Small intestine (tissue), 7 donors: ENCODE measurements at regions not wholly inside any gene's neighbourhood (a gene's known extent, or its start where the extent isn't known, plus 50 kb on each side); places are given as distances from the start of the nearest gene placed in this dataset.

Experiments
- DNase-seq, 2 donors: peaks; one replicate each; pipeline versions ENCODE4 v3.0.0 to v3.0.0-alpha.2; 2013
- FAIRE-seq: peaks from 2 replicates; lab custom pipeline; 2012; peaks lifted over from hg19 to GRCh38; lab: Jason Lieb, UNC
- H3K27ac ChIP-seq, 3 donors: one replicate each; pipeline ENCODE4 v1.5.1; 2013; ENCODE audit warnings: low read length in 2 of 3, mild to moderate bottlenecking in 2 of 3, control low read depth in 1 of 3, inconsistent platforms in 1 of 3, low read depth in 1 of 3, moderate library complexity in 1 of 3
- H3K27me3 ChIP-seq, 3 donors: one replicate each; pipeline ENCODE4 v1.6.1; 2013; ENCODE audit warnings: low read length in 3 of 3, inconsistent platforms in 1 of 3; ENCODE audit not compliant: control insufficient read depth in 3 of 3, insufficient read depth in 3 of 3
- H3K36me3 ChIP-seq, 3 donors: one replicate each; pipeline ENCODE4 v1.6.1; 2013; ENCODE audit warnings: low read length in 3 of 3, inconsistent platforms in 1 of 3, low read depth in 1 of 3, mild to moderate bottlenecking in 1 of 3, moderate library complexity in 1 of 3; ENCODE audit not compliant: control insufficient read depth in 3 of 3, insufficient read depth in 2 of 3
- H3K4me1 ChIP-seq, 3 donors: one replicate each; pipeline ENCODE4 v1.6.1; 2013; ENCODE audit warnings: low read length in 2 of 3, inconsistent platforms in 1 of 3, low read depth in 1 of 3, mild to moderate bottlenecking in 1 of 3, moderate library complexity in 1 of 3; ENCODE audit not compliant: control insufficient read depth in 3 of 3, insufficient read depth in 2 of 3
- H3K4me3 ChIP-seq, 3 donors: one replicate each; pipeline ENCODE4 v1.5.1; 2013; ENCODE audit warnings: low read length in 3 of 3, control low read depth in 1 of 3, inconsistent platforms in 1 of 3, low read depth in 1 of 3, mild to moderate bottlenecking in 1 of 3, moderate library complexity in 1 of 3
- H3K9me3 ChIP-seq, 2 donors: one replicate each; pipeline ENCODE4 v1.6.1; 2013; ENCODE audit warnings: low read depth in 1 of 2, low read length in 1 of 2; ENCODE audit not compliant: control insufficient read depth in 2 of 2, insufficient read depth in 1 of 2
- WGBS, 3 donors: extraction: QIAGEN DNeasy Blood & Tissue Kit; methylation state at CpG; one replicate each; pipeline ENCODE4 v1.1.7; 2013; 5-methylcytosine and 5-hydroxymethylcytosine counted together
- donor health status: healthy with polysubstance abuse.
- donor health status: control.
- donor health status: control.
- donor health status: Bipolar disorder and iron deficiency.
- donor health status: healthy.

DNA sequence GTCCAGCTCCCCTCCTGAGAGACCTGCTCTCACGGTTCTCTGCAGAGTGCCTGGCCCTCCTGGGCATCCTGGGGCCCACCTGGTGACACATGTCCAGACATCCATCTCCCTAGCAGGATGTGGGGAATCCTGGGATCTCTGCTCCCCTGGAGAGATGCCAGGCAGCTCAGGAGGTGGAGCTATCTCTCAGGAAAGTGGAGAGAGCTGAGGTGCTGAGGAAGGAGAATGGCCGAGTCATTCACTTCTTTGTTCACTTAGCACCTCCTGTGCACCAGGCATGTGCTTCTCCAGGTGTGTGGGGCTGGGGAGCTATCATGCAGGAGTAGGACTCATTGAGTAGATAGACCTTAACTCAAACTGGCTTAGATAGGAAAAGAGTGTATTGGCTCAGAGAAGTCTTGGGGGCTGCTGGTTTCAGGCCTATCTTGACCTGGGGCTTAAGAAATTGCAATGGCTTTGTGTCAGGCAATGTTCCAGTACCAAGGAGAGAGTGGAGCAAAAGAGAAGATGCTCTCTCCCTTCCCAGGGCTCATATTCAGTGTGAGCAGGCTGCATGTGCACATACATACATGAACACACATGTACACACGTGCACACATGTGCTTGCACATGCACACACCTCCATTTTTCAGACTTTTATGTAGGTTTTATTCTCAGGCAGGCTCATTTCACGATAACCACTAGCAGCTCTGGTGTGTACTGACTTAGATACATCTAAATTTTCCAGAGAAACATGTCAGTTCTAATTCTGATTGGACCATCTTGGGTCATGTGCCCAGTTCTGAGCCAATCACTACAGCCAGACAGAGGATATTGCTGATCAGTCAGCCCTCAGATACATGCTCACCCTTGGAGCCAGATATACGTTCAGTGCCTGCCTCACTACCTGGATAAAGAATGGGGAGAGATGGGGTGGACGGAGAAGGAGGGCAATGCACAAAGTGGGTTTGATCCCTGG is 437.6 kb downstream of the PTPRU start:
- DNase-seq (no peak), FAIRE-seq (no peak)
- Histone ChIP-seq H3K27ac (no peak overlapping the region), H3K36me3 (no peaks in the 10 kb centered on the region), H3K4me1 (no peaks in the 10 kb centered on the region), H3K4me3 (no peak overlapping the region), H3K27me3 (no peaks in the 10 kb centered on the region), H3K9me3 (no peaks in the 10 kb centered on the region)
- 47 to 63% (median 60%) methylated on average over 6 of the region's 6 CpGs for WGBS, 3 donors

DNA sequence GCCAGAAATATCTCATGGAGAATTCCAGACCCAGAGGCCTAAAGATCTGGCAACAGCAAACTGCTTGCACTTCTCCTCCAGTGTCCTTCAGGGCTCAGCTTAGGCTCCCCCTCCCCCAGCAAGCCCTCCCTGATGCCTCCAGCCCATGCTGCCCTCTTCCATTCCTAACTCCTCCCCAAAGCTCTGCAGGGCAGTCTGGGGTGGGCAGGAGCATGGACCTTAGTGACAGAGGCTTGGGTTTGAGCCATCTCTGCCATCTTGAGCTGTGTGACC is 436.8 kb downstream of the PTPRU start:
- H3K9me3 ChIP-seq, result no peaks in the 10 kb centered on the region
- H3K27me3 ChIP-seq, result peaks cover 0 to 2% (median 0%) of the 10 kb centered on the region in 3 donors
- DNase-seq, result no peak
- H3K27ac ChIP-seq, result no peak overlapping the region
- H3K36me3 ChIP-seq, result no peaks in the 10 kb centered on the region
- H3K4me1 ChIP-seq, result no peaks in the 10 kb centered on the region
- no peak for FAIRE-seq
- H3K4me3 ChIP-seq, result no peak overlapping the region

DNA sequence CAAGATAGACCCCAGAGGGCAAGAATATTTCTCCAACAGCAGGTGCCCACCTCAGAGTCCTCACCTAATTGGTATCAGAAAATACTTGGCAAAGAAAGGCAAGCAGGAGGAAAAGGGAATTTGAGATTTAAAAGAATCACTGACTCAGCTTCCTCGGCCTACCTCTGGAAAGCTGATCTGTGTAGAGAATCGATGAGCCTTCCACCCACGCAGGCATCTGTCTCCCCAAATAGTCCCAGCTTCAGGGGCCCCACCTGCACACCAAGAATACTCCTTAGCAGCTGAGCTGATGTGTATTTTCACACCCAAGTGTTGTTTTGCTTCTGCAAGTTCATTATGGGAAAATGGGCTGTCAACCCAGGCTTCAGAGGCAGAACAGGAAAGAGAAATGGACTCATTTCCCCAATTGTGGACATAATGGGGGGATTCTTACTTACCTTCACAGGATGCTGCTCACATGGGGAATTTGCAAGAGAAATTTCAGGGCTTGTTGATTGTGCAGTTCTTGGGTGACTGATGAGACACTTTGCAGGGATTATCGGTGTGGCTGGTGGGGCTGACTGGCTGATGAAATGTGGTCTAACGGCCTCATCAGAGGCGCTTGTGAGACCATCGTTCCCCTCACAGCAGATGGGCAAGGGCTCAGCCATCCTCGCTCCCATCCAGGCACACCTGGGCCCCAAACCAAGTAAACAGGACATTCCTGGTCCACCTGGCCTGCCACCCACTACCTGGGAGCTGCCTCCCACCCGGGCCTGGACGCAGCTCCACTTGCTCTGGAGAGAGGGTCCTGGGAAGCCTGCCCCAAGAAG is 436.3 kb downstream of the PTPRU start:
- no peaks in the 10 kb centered on the region for H3K36me3 ChIP-seq
- no peaks in the 10 kb centered on the region for H3K4me1 ChIP-seq
- FAIRE-seq, result no peak
- H3K9me3 ChIP-seq, result no peaks in the 10 kb centered on the region
- H3K4me3 ChIP-seq, result no peak overlapping the region
- no peak overlapping the region for H3K27ac ChIP-seq
- peaks cover 0 to 2% (median 0%) of the 10 kb centered on the region in 3 donors for H3K27me3 ChIP-seq
- WGBS, 3 donors, result 75 to 80% (median 80%) methylated on average over 10 of the region's 10 CpGs
- DNase-seq, result no peak

DNA sequence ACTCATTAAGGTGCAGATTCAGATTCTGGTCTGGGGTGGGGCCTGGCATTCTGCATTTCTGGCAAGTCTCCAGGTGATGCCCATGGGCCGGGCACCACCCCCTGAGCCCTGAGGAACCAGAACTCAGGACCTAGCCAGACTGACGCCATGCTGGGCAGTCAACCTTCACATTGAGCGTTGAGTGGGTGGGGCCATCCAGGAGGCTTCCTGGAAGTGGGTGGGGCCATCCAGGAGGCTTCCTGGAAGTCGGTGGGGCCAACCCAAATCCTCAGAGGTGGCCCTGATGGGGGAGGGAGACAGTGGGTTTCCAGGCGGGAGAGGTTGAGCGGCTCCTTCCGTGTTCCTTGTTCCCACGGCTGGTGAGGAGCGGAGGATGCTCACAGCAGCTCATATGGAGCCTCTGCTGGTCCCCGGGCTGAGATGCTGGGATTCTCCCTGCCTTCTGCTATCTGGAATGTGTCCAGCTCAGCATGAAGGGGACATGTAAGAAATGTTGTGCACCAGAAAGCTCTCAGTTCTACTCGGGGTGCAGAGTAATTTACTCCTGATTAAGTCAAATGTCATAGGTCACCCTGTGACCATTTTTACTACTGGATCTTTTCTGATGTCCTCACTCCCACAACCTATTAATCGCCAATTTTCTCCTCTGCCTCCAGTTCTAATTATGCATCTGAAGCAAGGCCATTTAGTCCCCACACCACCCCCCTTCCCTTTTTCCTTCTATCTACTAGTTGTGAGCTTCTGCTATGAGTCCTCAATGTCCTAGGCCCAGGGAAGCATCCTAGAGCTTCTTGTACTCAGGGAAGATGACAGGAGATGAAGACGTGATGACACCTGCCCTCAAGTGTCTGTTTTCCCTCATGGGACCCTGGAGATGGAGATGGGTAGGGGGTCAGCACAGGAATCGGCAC is 435.4 kb downstream of the PTPRU start:
- Histone ChIP-seq H3K36me3 (no peaks in the 10 kb centered on the region), H3K4me1 (no peaks in the 10 kb centered on the region), H3K27me3 (peaks cover 0 to 2% (median 0%) of the 10 kb centered on the region in 3 donors), H3K4me3 (no peak overlapping the region), H3K9me3 (no peaks in the 10 kb centered on the region), H3K27ac (no peak overlapping the region)
- DNase-seq (no peak), FAIRE-seq (no peak)
- 69 to 78% (median 71%) methylated on average over 14 of the region's 14 CpGs for WGBS, 3 donors

DNA sequence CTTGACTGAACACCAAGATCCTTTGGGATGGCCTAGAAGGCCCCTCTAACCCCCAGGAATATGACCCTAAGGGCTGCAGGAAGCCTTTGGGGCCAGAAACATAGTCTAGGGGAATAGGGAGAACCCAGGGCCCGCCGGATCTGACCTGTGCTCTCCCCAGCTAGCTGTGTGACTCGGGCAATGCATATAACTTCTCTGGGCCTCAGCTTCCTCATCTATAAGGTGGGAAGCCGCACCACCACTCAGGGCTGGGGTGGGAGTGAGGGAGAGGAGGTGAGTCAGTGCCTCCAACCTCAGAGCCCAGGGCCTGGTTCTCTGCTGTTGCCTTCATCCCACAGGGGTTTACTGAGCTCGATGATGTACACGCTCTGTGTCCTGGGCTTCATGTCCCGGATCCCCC is 434.4 kb downstream of the PTPRU start:
- FAIRE-seq, result no peak
- no peak for DNase-seq
- no peak overlapping the region for H3K4me3 ChIP-seq
- no peak overlapping the region for H3K27ac ChIP-seq
- H3K4me1 ChIP-seq, result no peaks in the 10 kb centered on the region
- 79 to 90% (median 85%) methylated on average over 7 of the region's 7 CpGs for WGBS, 3 donors
- no peaks in the 10 kb centered on the region for H3K36me3 ChIP-seq
- H3K27me3 ChIP-seq, result peaks cover 0 to 2% (median 0%) of the 10 kb centered on the region in 3 donors
- no peaks in the 10 kb centered on the region for H3K9me3 ChIP-seq

DNA sequence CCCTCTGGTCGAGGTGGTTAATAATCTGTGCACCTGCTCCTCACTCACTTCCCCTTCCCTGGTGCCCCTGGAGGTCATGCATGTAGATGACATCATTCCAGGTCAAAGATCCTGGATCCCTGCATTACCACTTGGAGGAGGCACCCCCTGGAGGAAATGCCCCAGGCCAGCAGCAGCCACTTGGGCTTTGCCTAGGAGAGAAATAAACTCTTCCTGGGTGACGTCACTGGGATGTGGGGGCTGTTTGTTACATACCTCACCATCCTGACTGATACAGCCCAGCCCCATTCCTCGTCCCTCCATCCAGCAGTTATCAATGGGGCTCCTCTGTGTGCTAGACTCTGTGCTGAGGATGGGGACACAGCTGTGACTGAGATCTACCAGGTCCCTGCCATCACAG is 433.6 kb downstream of the PTPRU start:
- WGBS, 3 donors, result 38 to 65% (median 54%) methylated on average over 3 of the region's 3 CpGs
- DNase-seq, result no peak

DNA sequence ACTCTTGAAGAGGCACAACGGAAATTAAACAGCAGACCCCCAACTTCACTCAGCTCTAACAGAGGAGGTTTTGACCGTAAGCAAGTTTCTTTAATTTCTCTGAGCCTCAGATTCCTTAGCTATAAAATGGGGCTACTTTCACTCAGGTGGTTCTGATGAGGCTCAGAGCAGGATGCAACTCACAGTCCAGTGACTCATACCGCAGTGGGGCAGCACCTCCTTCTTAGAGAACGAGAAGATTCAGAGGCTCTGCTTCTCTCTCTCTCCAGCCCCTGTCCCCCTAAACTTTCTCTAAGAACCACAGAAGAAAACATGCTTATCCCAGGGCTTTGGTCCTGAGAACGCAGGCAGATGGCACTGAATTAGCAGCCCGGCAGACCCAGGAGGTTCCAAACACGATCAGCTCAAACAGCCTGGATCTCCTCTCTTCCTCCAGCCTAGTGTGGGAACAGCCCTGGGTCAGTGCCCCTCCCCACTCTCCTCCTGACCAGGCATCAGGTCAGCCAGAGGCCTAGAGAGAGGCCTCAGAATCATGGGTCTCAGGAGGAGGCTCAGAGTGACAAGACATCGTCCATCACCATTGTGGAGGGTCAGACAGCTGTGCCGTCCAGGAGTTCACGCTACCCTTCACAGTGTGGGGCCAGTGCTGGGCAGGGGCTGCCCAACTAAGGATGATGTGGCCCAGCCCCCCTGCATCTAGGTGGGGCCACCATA is 433.0 kb downstream of the PTPRU start:
- 69 to 79% (median 73%) methylated on average over 10 of the region's 10 CpGs for WGBS, 3 donors
- no peak for FAIRE-seq
- DNase-seq, result no peak

More for the DNA sequence above, 433.6 kb downstream of the PTPRU start:
- Histone ChIP-seq H3K27me3 (peaks cover 0 to 2% (median 0%) of the 10 kb centered on the region in 3 donors), H3K4me1 (no peaks in the 10 kb centered on the region), H3K36me3 (no peaks in the 10 kb centered on the region), H3K9me3 (no peaks in the 10 kb centered on the region), H3K4me3 (no peak overlapping the region), H3K27ac (no peak overlapping the region)
- no peak for FAIRE-seq

More for the DNA sequence above, 433.0 kb downstream of the PTPRU start:
- Histone ChIP-seq H3K4me3 (no peak overlapping the region), H3K9me3 (no peaks in the 10 kb centered on the region), H3K4me1 (no peaks in the 10 kb centered on the region), H3K27me3 (peaks cover 0 to 2% (median 0%) of the 10 kb centered on the region in 3 donors), H3K27ac (no peak overlapping the region), H3K36me3 (no peaks in the 10 kb centered on the region)
